Upper lobe of right lung (tissue), 1 donor: ENCODE measurements at regions not wholly inside any gene's neighbourhood (a gene's known extent, or its start where the extent isn't known, plus 50 kb on each side); places are given as distances from the start of the nearest gene placed in this dataset.

ENCODE experiments used
- ATAC-seq: fragments of 200-7000 bp; cut with Tn5 transposase; one replicate; pipeline ENCODE4 v1.9.1; 2020; ENCODE audit warnings: mild to moderate bottlenecking, moderate library complexity
- DNase-seq: peaks from one replicate; pipeline ENCODE4 v3.0.0-alpha.2; 2020
- H3K27ac ChIP-seq: fragments of 200-600 bp; one replicate; pipeline ENCODE4 v1.8.0; 2022
- H3K27me3 ChIP-seq: fragments of 200-600 bp; one replicate; pipeline ENCODE4 v1.8.0; 2022; ENCODE audit warnings: mild to moderate bottlenecking
- H3K36me3 ChIP-seq: fragments of 200-600 bp; one replicate; pipeline ENCODE4 v1.8.0; 2022
- H3K4me1 ChIP-seq: fragments of 200-600 bp; one replicate; pipeline ENCODE4 v1.8.0; 2022
- H3K4me3 ChIP-seq: fragments of 200-600 bp; one replicate; pipeline ENCODE4 v1.8.0; 2022; ENCODE audit warnings: mild to moderate bottlenecking
- H3K9me3 ChIP-seq: fragments of 200-600 bp; one replicate; pipeline ENCODE4 v1.8.0; 2022
- intact Hi-C: fragments of 100-400 bp; cut with DNase I; formaldehyde crosslinking; loops from one replicate; pipeline ENCODE4 v1.11.0; 2022
- TF ChIP-seq, protein P1 (sequence below): fragments of 200-600 bp; IDR thresholded peaks from one replicate; pipeline ENCODE4 v1.8.0; 2022; ENCODE audit warnings: antibody characterized with exemption
- donor health status: DM: no; HTN: yes; CAD: no; lungs with severe emphysema.

DNA sequence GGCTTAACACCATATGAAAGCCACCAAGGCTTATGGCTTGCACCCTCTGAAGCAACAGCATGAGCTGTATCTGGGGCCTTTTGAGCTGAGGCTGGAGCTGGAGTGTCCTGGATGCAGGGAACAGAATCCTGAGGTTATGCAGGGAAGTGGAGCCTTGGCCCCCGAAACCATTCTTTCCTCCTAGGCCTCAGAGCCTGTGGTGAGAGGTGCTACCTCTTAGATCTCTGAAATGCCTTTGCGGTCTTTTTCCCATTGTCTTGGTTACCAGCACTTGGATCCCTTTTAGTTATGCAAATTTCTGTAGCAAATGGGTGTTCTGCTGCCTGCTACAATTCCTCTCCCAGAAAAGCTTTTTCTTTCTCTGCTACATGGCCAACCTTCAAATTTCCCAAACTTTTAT is 72.7 kb upstream of the CLPB start:
- Histone ChIP-seq H3K9me3 (peaks cover 7% of the 10 kb centered on the region), H3K36me3 (no peaks in the 10 kb centered on the region), H3K4me3 (no peak overlapping the region), H3K4me1 (no peaks in the 10 kb centered on the region), H3K27ac (no peak overlapping the region), H3K27me3 (no peaks in the 10 kb centered on the region)
- no peak for ATAC-seq
- intact Hi-C loops, result no loop called here
- no peak for DNase-seq
- TF ChIP-seq, protein P1, sequence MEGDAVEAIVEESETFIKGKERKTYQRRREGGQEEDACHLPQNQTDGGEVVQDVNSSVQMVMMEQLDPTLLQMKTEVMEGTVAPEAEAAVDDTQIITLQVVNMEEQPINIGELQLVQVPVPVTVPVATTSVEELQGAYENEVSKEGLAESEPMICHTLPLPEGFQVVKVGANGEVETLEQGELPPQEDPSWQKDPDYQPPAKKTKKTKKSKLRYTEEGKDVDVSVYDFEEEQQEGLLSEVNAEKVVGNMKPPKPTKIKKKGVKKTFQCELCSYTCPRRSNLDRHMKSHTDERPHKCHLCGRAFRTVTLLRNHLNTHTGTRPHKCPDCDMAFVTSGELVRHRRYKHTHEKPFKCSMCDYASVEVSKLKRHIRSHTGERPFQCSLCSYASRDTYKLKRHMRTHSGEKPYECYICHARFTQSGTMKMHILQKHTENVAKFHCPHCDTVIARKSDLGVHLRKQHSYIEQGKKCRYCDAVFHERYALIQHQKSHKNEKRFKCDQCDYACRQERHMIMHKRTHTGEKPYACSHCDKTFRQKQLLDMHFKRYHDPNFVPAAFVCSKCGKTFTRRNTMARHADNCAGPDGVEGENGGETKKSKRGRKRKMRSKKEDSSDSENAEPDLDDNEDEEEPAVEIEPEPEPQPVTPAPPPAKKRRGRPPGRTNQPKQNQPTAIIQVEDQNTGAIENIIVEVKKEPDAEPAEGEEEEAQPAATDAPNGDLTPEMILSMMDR, result no peak

DNA sequence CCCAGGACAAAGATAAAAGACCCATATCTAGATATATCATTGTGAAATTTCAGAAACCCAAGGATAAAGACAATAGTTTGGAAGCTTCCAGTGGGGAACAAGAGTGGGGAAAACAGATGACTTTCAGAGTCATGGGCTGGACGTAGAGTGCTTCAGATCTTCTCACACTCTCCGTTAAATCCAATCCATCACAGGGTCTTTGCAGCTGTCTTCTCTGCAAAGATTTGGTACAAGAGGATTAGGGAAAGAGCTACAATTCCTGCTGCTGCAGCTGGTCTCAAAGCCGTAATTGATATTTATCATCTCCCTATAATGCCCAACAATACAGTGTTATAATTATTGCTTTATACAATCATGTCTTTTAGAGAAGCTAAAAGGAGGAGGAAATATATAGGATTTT is 63.4 kb upstream of the CLPB start:
- Histone ChIP-seq H3K27ac (no peak overlapping the region), H3K27me3 (no peaks in the 10 kb centered on the region), H3K4me1 (no peaks in the 10 kb centered on the region), H3K9me3 (peaks cover 7% of the 10 kb centered on the region), H3K36me3 (no peaks in the 10 kb centered on the region), H3K4me3 (no peak overlapping the region)
- TF ChIP-seq, protein P1, result no peak
- no peak for DNase-seq
- intact Hi-C loops, result no loop called here
- ATAC-seq, result no peak

DNA sequence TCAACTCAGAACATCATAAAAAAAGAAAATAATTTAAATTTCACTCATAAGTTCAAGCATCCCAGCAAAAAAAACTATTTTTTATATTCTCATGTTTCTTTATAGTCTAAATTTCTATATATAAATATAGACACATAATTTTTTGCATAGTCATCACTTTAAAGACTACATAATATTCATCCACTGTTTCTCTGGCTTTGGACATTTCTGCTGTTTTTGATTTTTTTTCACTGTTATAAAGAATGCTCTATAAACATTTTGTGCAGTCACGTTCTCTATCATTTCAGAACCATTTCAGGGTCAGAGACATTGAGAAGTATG is 59.7 kb upstream of the CLPB start:
- Histone ChIP-seq H3K9me3 (no peaks in the 10 kb centered on the region), H3K27ac (no peak overlapping the region), H3K4me3 (no peak overlapping the region), H3K36me3 (no peaks in the 10 kb centered on the region), H3K4me1 (no peaks in the 10 kb centered on the region), H3K27me3 (no peaks in the 10 kb centered on the region)
- ATAC-seq (no peak), DNase-seq (no peak)
- TF ChIP-seq, protein P1, result no peak
- intact Hi-C loops, result no loop called here

DNA sequence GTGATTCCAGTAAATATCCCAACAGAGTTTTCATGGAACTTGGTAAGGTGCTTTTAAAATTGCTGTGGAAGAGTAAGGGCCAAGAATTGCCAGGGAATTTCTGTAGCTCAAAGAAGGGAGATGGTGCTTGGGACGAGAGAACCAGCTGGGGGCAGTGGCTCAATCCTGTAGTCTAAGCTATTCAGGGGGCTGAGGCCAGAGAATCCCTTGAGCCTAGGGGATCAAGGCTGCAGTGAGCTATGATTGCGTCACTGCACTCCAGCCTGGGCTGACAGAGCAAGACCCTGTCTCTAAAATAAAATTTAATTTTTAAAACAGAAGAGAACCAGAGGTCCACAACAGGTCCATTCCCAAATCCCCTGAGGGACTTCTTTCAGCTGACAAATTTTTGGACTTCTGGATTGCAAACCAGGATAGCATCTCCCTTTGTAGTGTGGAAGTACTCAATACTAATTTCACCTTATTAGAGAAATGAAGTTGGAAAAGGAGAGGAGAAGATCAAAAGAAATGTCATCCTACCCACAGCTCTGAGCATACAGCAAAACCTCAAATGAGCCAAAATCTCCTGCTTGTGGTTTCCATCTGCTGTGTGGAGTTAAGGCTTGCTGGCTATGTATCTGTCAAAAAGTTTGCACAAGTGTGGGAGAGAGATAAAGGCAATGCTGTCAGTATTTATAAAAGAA is 59.2 kb upstream of the CLPB start:
- Histone ChIP-seq H3K4me1 (no peaks in the 10 kb centered on the region), H3K27me3 (no peaks in the 10 kb centered on the region), H3K27ac (no peak overlapping the region), H3K4me3 (no peak overlapping the region), H3K9me3 (no peaks in the 10 kb centered on the region), H3K36me3 (no peaks in the 10 kb centered on the region)
- DNase-seq, result no peak
- intact Hi-C loops, result no loop called here
- no peak for ATAC-seq
- TF ChIP-seq, protein P1, result no peak

GRCh38 chr11:72491001-72491400 is 56.7 kb upstream of the CLPB start:
- H3K9me3 ChIP-seq, result no peaks in the 10 kb centered on the region
- intact Hi-C loops, result no loop called here
- TF ChIP-seq, protein P1, result no peak
- peaks cover 9% of the 10 kb centered on the region for H3K27me3 ChIP-seq
- H3K36me3 ChIP-seq, result no peaks in the 10 kb centered on the region
- no peak for ATAC-seq
- H3K27ac ChIP-seq, result no peak overlapping the region
- H3K4me1 ChIP-seq, result no peaks in the 10 kb centered on the region
- DNase-seq, result no peak
- no peak overlapping the region for H3K4me3 ChIP-seq
